HG03342 (cell line): ENCODE measurements at regions not wholly inside any gene's neighbourhood (a gene's known extent, or its start where the extent isn't known, plus 50 kb on each side); places are given as distances from the start of the nearest gene placed in this dataset.
"Not testable (repeated sequence)": the region's sequence is repeated elsewhere in the genome, so short reads cannot be mapped to it uniquely, and the experiment has no call there.

Experiments used
- ATAC-seq: cut with Tn5 transposase; IDR thresholded peaks from one replicate; pipeline ENCODE4 v1.9.1; 2021; ENCODE audit warnings: mild to moderate bottlenecking, moderate library complexity; ENCODE audit not compliant: unreplicated experiment

- ATAC-seq, result no peak
Measured at GRCh38 chr2:84057917-84058560, 401.0 kb downstream of the SUCLG1 start.

- no peak for ATAC-seq
Measured at GRCh38 chr2:84055816-84056215, 403.3 kb downstream of the SUCLG1 start.

GRCh38 chr2:84054577-84054976 is 404.5 kb downstream of the SUCLG1 start:
- not testable (repeated sequence) for ATAC-seq

- ATAC-seq, result no peak
Measured at GRCh38 chr2:84052913-84053312, 406.2 kb downstream of the SUCLG1 start.

- ATAC-seq, result no peak
Measured at GRCh38 chr2:84052043-84052442, 407.0 kb downstream of the SUCLG1 start.

- ATAC-seq, result no peak
Measured at GRCh38 chr2:84048964-84049363, 410.1 kb downstream of the SUCLG1 start.

GRCh38 chr2:84041506-84041905 is 417.6 kb downstream of the SUCLG1 start:
- no peak for ATAC-seq

GRCh38 chr2:84040281-84040680 is 418.8 kb downstream of the SUCLG1 start:
- no peak for ATAC-seq

- ATAC-seq, result no peak
Measured at GRCh38 chr2:84038866-84039265, 420.2 kb downstream of the SUCLG1 start.

GRCh38 chr2:84033347-84033974 is 425.6 kb downstream of the SUCLG1 start:
- no peak for ATAC-seq

GRCh38 chr2:84031312-84032050 is 427.6 kb downstream of the SUCLG1 start:
- ATAC-seq, result no peak

GRCh38 chr2:84029903-84030575 is 429.0 kb downstream of the SUCLG1 start:
- ATAC-seq, result no peak

GRCh38 chr2:84026818-84027217 is 432.3 kb downstream of the SUCLG1 start:
- ATAC-seq, result no peak

- ATAC-seq, result no peak
Measured at GRCh38 chr2:84022810-84023431, 436.2 kb downstream of the SUCLG1 start.

GRCh38 chr2:84017010-84017409 is 442.1 kb downstream of the SUCLG1 start:
- no peak for ATAC-seq

GRCh38 chr2:84016183-84016582 is 442.9 kb downstream of the SUCLG1 start:
- no peak for ATAC-seq

- no peak for ATAC-seq
Measured at GRCh38 chr2:83997889-83998288, 461.2 kb downstream of the SUCLG1 start.

GRCh38 chr2:83994633-83995179 is 464.4 kb downstream of the SUCLG1 start:
- ATAC-seq, result no peak

GRCh38 chr2:83993873-83994632 is 465.0 kb downstream of the SUCLG1 start:
- ATAC-seq, result no peak

GRCh38 chr2:83991992-83992391 is 467.1 kb downstream of the SUCLG1 start:
- ATAC-seq, result no peak
